ENCODE measurements at regions not wholly inside any gene's neighbourhood (a gene's known extent, or its start where the extent isn't known, plus 50 kb on each side); places are given as distances from the start of the nearest gene placed in this dataset.

- TF ChIP-seq NFAT5 (CRISPR knock-in tag; IDR thresholded peaks at IDR 0.05) (no peak), ZNF18 (CRISPR knock-in tag; IDR thresholded peaks at IDR 0.05; ENCODE audit: insufficient replicate concordance) (no peak), TAF15 (IDR thresholded peaks at IDR 0.05; ENCODE audit: low read depth, low read length, poor library complexity, severe bottlenecking) (no peak), HOXA7 (CRISPR knock-in tag; IDR thresholded peaks at IDR 0.05) (no peak), SATB2 (CRISPR knock-in tag; IDR thresholded peaks at IDR 0.05) (no peak), NKX3-1 (CRISPR knock-in tag; IDR thresholded peaks at IDR 0.05) (no peak), STAG1 (CRISPR knock-in tag; IDR thresholded peaks at IDR 0.05) (peak; percentile 12; the same call in 1 of the 2 replicates), PCBP1 (IDR thresholded peaks at IDR 0.05; ENCODE audit: borderline replicate concordance, low read depth, low read length) (no peak), SP2 (CRISPR knock-in tag; IDR thresholded peaks at IDR 0.05) (no peak), ZBTB37 (CRISPR knock-in tag; IDR thresholded peaks at IDR 0.05) (no peak), ARID4A (CRISPR knock-in tag; IDR thresholded peaks at IDR 0.05; ENCODE audit: borderline replicate concordance) (peak; percentile 73), AKAP8 (CRISPR knock-in tag; IDR thresholded peaks at IDR 0.05) (no peak), SMAD9 (CRISPR knock-in tag; IDR thresholded peaks at IDR 0.05) (no peak), ZSCAN9 (CRISPR knock-in tag; IDR thresholded peaks at IDR 0.05; ENCODE audit: borderline replicate concordance) (peak; percentile 33; the same call in 1 of the 2 replicates), ZZZ3 (CRISPR knock-in tag; IDR thresholded peaks at IDR 0.05; ENCODE audit: borderline replicate concordance) (no peak), PAX8 (CRISPR knock-in tag; IDR thresholded peaks at IDR 0.05; ENCODE audit: borderline replicate concordance) (no peak)
Observed at GRCh38 chr16:85385463-85386331, 227.4 kb upstream of the GSE1 start (continued).
